ENCODE measurements at regions not wholly inside any gene's neighbourhood (a gene's known extent, or its start where the extent isn't known, plus 50 kb on each side); places are given as distances from the start of the nearest gene placed in this dataset.

GRCh38 chr5:110338341-110339083, 388.0 kb downstream of the TMEM232 start:
- POLR2A ChIA-PET = no interaction called here
- no peak for TF ChIP-seq CTCF (IDR thresholded peaks at IDR 0.05; ENCODE audit: insufficient read depth, low read length, missing control alignments)
- CTCF ChIA-PET = no interaction called here

DNA sequence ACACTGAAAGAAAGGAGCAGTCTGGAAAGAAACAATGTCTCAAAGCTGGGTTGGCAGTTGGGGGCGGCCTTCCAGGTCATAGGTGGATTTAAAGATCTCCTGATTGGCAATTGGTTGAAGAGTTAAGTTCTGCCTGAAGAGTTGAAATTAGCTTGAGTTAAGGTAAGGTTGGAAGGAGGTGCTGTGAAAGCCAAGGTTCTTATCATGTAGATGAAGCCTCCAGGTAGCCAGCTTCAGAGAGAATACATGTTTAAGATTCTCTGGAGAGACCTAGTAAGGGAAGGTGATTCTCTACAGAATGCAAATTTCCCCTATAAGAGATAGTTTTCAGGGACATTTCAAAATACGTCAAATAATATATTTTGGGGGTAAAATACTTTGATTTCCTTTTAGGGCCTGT, 387.1 kb downstream of the TMEM232 start:
- no peak overlapping the region for H3K4me3 ChIP-seq (ENCODE audit: low read depth, low read length)
- CTCF ChIA-PET = no interaction called here
- no peak for TF ChIP-seq CTCF (IDR thresholded peaks at IDR 0.05; ENCODE audit: insufficient read depth, low read length, missing control alignments)
- POLR2A ChIA-PET = no interaction called here
- DNase-seq (ENCODE audit: low read depth, low spot score) = no peak

More at GRCh38 chr5:110338341-110339083, 388.0 kb downstream of the TMEM232 start:
- DNase-seq (ENCODE audit: low read depth, low spot score) = no peak
- H3K4me3 ChIP-seq (ENCODE audit: low read depth, low read length) = no peak overlapping the region

DNA sequence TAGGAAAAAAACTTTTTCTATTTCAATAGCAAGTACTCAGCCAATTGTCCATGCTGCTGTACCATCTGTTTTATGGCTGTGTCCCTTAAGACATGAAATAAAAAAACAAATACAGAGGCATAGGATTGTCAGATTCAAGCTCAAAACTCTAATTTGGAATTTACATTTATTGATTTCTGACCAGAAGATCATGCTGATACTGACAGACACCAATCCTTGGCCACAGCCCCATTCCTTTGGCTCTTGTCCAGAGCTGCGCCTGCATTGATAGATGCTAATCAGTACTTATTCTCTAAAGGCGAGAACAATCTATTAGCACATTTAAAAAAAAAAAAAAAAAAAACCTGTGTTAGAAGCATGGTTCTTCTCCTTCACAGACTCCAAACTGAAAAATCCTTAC, 384.6 kb downstream of the TMEM232 start:
- ChIA-PET POLR2A (no interaction called here), CTCF (no interaction called here)
- DNase-seq (ENCODE audit: low read depth, low spot score) = no peak
- no peak for TF ChIP-seq CTCF (IDR thresholded peaks at IDR 0.05; ENCODE audit: insufficient read depth, low read length, missing control alignments)
- H3K4me3 ChIP-seq (ENCODE audit: low read depth, low read length) = no peak overlapping the region

GRCh38 chr5:110342683-110343082, 383.8 kb downstream of the TMEM232 start:
- H3K4me3 ChIP-seq (ENCODE audit: low read depth, low read length) = no peak overlapping the region
- no peak for TF ChIP-seq CTCF (IDR thresholded peaks at IDR 0.05; ENCODE audit: insufficient read depth, low read length, missing control alignments)
- ChIA-PET POLR2A (no interaction called here), CTCF (no interaction called here)
- no peak for DNase-seq (ENCODE audit: low read depth, low spot score)

DNA sequence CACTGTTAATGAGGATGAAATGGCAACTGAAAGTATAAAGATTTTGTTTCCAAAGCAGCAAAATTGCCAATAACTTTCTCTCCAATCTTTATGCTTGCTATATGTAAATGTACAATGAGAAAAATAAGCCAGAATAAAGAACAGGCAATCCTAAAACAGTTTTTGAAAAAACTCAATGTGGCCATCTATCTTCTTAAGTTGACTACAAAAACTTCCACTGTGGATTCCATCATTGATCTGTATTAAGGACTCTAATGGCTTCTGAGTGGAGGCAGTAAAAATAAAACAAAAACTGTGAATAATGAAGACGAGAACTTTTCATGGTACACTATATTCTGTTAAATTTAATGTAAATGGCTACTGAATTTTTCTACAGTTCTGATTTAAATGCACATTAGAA, 382.9 kb downstream of the TMEM232 start:
- no peak for DNase-seq (ENCODE audit: low read depth, low spot score)
- no peak overlapping the region for H3K4me3 ChIP-seq (ENCODE audit: low read depth, low read length)
- ChIA-PET POLR2A (no interaction called here), CTCF (no interaction called here)
- TF ChIP-seq CTCF (IDR thresholded peaks at IDR 0.05; ENCODE audit: insufficient read depth, low read length, missing control alignments) = no peak

DNA sequence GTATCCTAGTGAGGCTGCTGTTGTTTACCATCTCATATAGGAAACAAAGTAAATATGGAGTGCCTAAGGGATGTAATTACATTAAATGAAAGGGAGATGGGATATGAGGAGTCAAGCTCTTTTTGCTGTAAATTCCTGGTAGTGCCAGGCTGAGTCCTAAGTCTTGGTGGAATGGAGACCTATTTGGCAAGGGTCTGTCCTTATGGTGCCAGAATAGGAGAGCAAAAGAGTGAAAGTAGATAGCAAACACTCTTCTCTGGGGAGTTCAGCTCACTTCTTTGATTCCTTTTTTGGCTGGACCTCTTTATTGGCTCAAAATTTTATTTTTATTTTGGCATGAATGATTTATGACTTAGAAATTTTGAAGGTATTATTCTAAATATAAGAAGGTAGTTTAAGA, 380.8 kb downstream of the TMEM232 start:
- ChIA-PET CTCF (no interaction called here), POLR2A (interaction anchor here (0.7 kb wide), 1 partner anchor 32 kb away, joined by 3 read pairs; no protein-coding TSS in a partner anchor)
- H3K4me3 ChIP-seq (ENCODE audit: low read depth, low read length) = no peak overlapping the region
- TF ChIP-seq CTCF (IDR thresholded peaks at IDR 0.05; ENCODE audit: insufficient read depth, low read length, missing control alignments) = no peak
- no peak for DNase-seq (ENCODE audit: low read depth, low spot score)

All from AG04449 (cell line).